Kasumi-1 (cell line): ENCODE measurements at regions not wholly inside any gene's neighbourhood (a gene's known extent, or its start where the extent isn't known, plus 50 kb on each side); places are given as distances from the start of the nearest gene placed in this dataset.

Experiments
- DNase-seq, 2 experiments: peaks; one replicate each; lab custom pipeline; 2025; lab: John Stamatoyannopoulos, UW

- no peak for DNase-seq
Observed at GRCh38 chr2:225948903-225949302, 549.4 kb downstream of the NYAP2 start.

DNA sequence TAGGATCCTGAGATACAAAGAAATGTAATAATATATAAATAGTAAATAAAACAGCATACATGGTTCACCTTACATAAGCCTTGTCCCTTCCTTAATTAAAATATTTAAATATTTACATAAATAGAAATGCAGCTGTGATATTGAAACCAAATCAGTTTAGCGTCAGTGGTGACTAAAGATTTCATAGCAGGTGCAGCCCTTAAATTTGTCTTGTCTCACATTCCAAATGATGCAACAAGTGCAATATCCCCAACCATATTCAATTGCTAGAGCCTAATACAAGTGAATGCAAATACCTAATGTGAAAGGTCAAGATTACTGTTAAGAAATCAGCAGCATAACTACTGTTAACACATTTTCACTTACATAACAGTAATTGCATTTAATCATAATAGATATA, 539.5 kb downstream of the NYAP2 start:
- DNase-seq = no peak

GRCh38 chr2:225937625-225938187, 538.2 kb downstream of the NYAP2 start:
- peak in 1 of 2 experiments; percentile 1 for DNase-seq

- DNase-seq = no peak
Observed at GRCh38 chr2:225932811-225933413, 533.4 kb downstream of the NYAP2 start.

DNA sequence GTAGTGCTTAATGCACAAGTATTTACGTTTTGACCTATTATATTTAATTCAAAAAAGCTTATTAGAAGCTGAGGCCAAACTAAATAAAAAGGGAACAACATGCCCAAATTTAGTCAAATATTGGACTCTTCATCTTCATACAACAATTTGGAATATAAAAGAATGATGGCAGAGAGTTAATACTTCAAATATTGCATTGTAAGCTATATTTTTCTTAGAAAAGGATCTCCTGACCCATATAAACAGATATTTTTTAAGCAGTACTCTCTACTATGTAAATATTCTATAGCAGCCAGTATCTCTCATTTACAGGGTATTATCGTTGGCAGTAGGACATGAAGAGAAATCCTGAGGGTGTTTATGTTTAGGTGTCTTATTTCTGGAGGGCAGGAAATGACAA, 531.2 kb downstream of the NYAP2 start:
- DNase-seq = no peak

GRCh38 chr2:225920621-225921220, 521.2 kb downstream of the NYAP2 start:
- DNase-seq = no peak

DNA sequence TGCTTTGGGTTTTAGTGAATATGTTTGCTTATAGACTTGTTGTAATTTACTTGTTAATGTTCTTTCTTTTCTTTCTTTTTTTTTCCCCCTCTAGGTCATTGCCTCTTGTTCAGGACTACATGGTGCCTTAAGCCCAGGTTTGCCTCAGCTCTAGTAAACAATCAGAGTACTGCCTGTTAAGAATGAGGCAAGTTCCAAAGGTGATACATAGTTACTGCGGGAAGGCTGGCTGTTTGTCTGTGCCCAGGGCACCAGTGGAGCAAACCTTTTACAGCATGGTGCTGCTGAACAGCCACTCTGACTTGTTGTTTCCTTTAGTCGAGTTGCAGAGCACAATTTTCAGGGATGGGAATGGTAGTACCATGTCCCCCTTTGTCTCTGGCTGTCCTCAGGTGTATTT, 517.2 kb downstream of the NYAP2 start:
- DNase-seq = no peak

GRCh38 chr2:225911019-225911418, 511.5 kb downstream of the NYAP2 start:
- DNase-seq = no peak

DNA sequence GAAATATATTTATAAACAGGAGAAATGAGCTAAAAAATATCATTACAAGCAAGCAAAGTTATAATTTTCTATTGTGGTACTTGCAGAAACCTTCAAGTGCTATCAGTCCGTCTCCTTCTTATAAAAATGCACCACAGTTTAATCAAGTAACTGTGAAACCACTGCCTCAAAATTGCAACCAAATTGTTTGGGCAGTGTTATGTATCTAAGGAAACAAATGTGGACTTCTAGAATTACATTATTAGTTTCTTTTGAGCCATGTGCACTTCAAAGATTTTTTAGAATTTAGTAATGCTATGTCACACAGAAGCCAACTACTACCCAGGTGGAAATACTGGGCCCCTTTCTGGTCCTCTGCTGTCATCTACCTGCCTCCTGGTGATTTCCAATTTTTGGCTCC, 495.6 kb downstream of the NYAP2 start:
- no peak for DNase-seq

DNA sequence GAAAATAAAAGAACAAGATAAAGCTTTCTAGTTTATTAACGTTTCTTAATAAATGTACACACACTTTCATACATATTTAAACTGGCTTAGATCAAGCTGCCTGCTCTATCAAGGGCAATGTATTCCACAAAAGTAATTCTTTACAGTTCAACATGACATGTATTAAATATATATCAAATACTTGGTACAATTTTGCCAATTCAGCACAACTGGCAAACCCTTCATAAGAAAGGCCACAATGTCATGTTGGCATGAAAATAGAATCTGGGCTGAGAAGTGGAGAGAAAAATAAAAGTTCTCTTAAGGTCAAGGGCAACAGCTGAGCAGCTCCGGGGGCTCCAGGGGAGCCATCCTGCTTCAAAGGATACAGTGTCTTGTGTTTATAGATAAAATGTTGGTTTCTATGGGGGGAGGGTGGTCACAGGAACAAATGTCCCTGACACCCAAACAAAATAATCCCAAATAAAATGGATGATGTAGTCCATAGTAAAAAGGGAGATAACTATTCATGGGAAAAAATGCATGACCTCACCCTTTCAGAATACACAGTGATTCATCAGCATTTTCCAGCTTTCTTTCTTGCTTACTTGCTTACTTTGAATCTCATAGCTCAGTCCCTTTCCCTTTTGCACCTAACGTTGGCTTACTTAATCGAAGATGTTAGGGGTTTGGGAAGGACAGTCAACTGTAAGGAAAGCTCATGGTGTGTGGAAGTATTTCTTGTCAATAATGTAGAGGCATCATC, 494.9 kb downstream of the NYAP2 start:
- no peak for DNase-seq

DNA sequence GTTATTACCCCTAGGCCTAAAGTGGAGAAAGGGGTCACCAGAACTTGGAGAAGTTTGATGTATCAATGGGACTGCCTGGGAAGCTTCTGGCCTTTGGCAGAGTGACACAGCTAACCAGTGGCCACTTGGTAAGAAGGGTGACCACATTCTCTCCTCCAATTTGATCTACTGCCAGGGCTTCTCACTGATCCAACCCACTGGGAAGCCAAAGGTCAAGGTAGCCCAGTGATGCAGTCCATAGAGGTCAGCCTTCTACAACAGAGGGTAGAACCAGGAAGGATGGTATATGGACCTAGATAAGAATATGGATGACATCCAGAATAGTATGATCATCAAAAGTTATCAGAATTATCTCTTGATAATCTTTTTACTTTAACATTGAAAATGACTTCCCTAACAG, 493.6 kb downstream of the NYAP2 start:
- DNase-seq = no peak

DNA sequence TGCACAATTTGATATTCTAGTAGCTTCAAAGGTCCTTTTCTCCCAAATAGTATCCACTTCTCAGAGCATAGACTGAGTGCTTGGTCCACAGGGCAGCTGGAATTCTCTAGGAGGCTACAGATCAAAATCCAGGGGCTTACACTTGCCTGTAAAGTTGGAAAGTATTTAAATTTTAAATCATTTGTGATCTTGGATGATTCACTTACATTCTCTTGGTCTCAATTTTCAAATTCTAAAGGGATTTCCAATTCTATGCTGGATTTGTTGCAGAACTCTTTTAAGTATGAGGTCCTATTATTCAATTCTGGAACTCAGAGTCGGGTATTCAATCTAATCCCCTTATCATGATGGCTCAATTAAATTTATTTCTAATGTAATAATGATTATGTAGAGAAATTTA, 492.3 kb downstream of the NYAP2 start:
- no peak for DNase-seq

- no peak for DNase-seq
Observed at GRCh38 chr2:225891013-225891412, 491.5 kb downstream of the NYAP2 start.

- peak; percentile 12 to 38 for DNase-seq
Observed at GRCh38 chr2:225889452-225889851, 489.9 kb downstream of the NYAP2 start.

DNA sequence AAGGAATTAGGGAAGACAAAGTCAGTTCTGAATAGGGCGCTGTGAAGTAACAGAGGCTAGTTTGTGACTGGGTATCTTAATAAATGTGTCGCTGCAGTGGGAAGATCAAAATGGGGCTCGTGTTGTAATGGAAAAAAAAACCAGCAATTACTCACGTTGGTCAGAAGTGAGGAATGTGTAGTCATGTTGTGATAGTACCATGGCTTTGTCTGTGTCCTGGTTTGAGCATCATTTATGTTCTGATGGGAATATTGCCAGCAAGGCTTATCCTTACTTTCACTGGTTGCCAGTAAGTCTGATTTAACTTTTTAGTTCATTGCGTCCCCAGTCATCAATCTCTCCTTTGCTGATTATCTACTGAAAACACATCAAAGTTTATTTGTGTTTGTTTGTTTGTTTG, 467.6 kb downstream of the NYAP2 start:
- DNase-seq = no peak

GRCh38 chr2:225865468-225865867, 466.0 kb downstream of the NYAP2 start:
- no peak for DNase-seq

- DNase-seq = no peak
Observed at GRCh38 chr2:225864394-225864793, 464.9 kb downstream of the NYAP2 start.

GRCh38 chr2:225842939-225843338, 443.4 kb downstream of the NYAP2 start:
- DNase-seq = no peak

- DNase-seq = no peak
Observed at GRCh38 chr2:225841314-225841713, 441.8 kb downstream of the NYAP2 start.

DNA sequence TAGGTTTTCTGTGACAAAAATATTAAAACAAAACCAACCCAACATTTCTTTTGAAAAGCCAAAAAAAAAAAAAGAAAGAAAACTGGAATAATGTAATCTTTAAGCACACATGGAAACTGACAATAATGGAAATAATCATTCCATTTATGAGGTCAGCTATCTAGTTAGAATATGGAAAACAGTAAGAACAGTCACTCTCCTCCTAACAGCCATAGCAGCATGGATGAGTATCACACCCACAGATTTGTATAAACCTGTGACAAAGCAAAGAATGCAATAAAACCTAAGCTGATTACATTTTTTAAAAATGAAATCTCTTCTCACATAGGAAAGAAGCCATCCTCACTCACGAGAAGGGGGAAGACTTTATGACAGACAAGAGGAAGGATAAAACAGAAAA, 437.8 kb downstream of the NYAP2 start:
- no peak for DNase-seq

- no peak for DNase-seq
Observed at GRCh38 chr2:225824748-225825449, 425.4 kb downstream of the NYAP2 start.

DNA sequence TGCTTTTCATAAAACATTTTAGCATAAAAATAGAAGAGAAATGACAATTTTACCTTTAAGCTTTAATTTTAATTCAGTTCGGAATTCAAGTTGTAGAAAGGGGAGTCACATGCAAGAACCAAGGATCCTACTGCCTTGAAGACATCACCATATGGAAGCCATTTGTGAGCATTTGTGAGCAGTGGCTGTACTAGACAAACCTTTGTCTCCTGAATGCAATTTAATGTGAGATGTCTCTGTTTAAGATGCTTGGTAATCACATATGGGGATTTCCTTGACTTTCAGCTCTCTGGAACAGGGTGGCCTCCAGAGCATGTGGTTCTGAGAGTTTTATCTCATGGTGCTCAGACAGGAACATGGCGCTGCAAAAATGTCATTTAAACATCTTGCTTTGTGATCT, 421.8 kb downstream of the NYAP2 start:
- DNase-seq = no peak

DNA sequence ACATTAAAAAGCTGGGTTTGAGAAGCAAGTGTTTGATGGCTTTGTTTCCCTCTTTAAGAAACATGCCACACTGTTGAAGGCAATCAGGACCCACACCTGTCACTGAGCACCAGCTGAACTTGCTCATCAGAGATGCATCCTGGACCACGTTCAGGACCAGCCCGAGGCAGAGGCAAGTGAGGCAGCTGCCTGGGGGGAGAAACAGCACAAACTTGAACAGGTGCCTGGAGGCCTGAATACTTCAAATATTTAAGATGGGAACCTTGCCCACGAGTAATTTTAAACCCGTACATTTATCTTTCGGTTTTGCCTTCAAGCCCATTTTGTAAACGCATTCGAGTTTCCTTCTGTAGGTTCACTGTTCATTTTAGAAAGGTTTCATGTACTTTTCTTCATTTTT, 421.3 kb downstream of the NYAP2 start:
- no peak for DNase-seq
